ENCODE measurements at regions not wholly inside any gene's neighbourhood (a gene's known extent, or its start where the extent isn't known, plus 50 kb on each side); places are given as distances from the start of the nearest gene placed in this dataset.
A peak's percentile ranks its signal among the peaks of the same experiment; 100 is the strongest.

- no peak for TF ChIP-seq CTCF (IDR thresholded peaks at IDR 0.05; ENCODE audit: low read length, missing control alignments)
- DNase-seq (ENCODE audit: low read depth), result peak; percentile 60
- H3K4me3 ChIP-seq (replicated peaks; ENCODE audit: low read depth, low read length), result no peak overlapping the region
These were observed 552.6 kb downstream of the CCDC171 start for GRCh38 chr9:16105168-16106020.

- TF ChIP-seq CTCF (IDR thresholded peaks at IDR 0.05; ENCODE audit: low read length, missing control alignments), result no peak
- no peak overlapping the region for H3K4me3 ChIP-seq (replicated peaks; ENCODE audit: low read depth, low read length)
- DNase-seq (ENCODE audit: low read depth), result no peak
These were observed 553.3 kb downstream of the CCDC171 start for GRCh38 chr9:16106021-16106571.

GRCh38 chr9:16112116-16112515, 559.3 kb downstream of the CCDC171 start:
- DNase-seq (ENCODE audit: low read depth), result no peak
- no peak for TF ChIP-seq CTCF (IDR thresholded peaks at IDR 0.05; ENCODE audit: low read length, missing control alignments)
- H3K4me3 ChIP-seq (replicated peaks; ENCODE audit: low read depth, low read length), result no peak overlapping the region

GRCh38 chr9:16115994-16116393, 563.2 kb downstream of the CCDC171 start:
- no peak overlapping the region for H3K4me3 ChIP-seq (replicated peaks; ENCODE audit: low read depth, low read length)
- TF ChIP-seq CTCF (IDR thresholded peaks at IDR 0.05; ENCODE audit: low read length, missing control alignments), result no peak
- no peak for DNase-seq (ENCODE audit: low read depth)

- no peak for DNase-seq (ENCODE audit: low read depth)
- no peak overlapping the region for H3K4me3 ChIP-seq (replicated peaks; ENCODE audit: low read depth, low read length)
- no peak for TF ChIP-seq CTCF (IDR thresholded peaks at IDR 0.05; ENCODE audit: low read length, missing control alignments)
These were observed 565.2 kb downstream of the CCDC171 start for GRCh38 chr9:16118043-16118442.

GRCh38 chr9:16119261-16120230, 566.7 kb downstream of the CCDC171 start:
- DNase-seq (ENCODE audit: low read depth), result peak; percentile 68
- no peak for TF ChIP-seq CTCF (IDR thresholded peaks at IDR 0.05; ENCODE audit: low read length, missing control alignments)
- H3K4me3 ChIP-seq (replicated peaks; ENCODE audit: low read depth, low read length), result no peak overlapping the region

Measured in fibroblast of pulmonary artery (primary cell).